ENCODE measurements at regions not wholly inside any gene's neighbourhood (a gene's known extent, or its start where the extent isn't known, plus 50 kb on each side); places are given as distances from the start of the nearest gene placed in this dataset.

- H3K4me3 ChIP-seq, result no peak overlapping the region
- TF ChIP-seq CTCF (IDR thresholded peaks at IDR 0.05) (no peak), POLR2A (IDR thresholded peaks at IDR 0.05) (no peak), POLR2AphosphoS5 (IDR thresholded peaks at IDR 0.05; ENCODE audit: insufficient read depth in 1 of 2, low read depth in 1 of 2) (no peak)
- intact Hi-C loops (cut with DNase I), result no loop called here
- H3K36me3 ChIP-seq, result no peaks in the 10 kb centered on the region
- DNase-seq (ENCODE audit: extremely low spot score in 2 of 2), result no peak
- H3K4me1 ChIP-seq, result no peaks in the 10 kb centered on the region
- H3K9me3 ChIP-seq, result no peaks in the 10 kb centered on the region
- no peak overlapping the region for H3K27ac ChIP-seq
- H3K27me3 ChIP-seq, result no peaks in the 10 kb centered on the region
Measured at GRCh38 chrX:79443121-79443520, 76.0 kb upstream of the ITM2A start.

- intact Hi-C loops (cut with DNase I), result no loop called here
- no peaks in the 10 kb centered on the region for H3K36me3 ChIP-seq
- H3K27me3 ChIP-seq, result no peaks in the 10 kb centered on the region
- H3K4me3 ChIP-seq, result no peak overlapping the region
- no peak for TF ChIP-seq POLR2A (IDR thresholded peaks at IDR 0.05)
- H3K9me3 ChIP-seq, result no peaks in the 10 kb centered on the region
- H3K4me1 ChIP-seq, result no peaks in the 10 kb centered on the region
- no peak overlapping the region for H3K27ac ChIP-seq
- DNase-seq (ENCODE audit: extremely low spot score in 2 of 2), result no peak
Measured at GRCh38 chrX:79440336-79440735, 73.2 kb upstream of the ITM2A start.

Measured in vagina (tissue), 2 donors.